Endothelial cell of umbilical vein (primary cell): ENCODE measurements at regions not wholly inside any gene's neighbourhood (a gene's known extent, or its start where the extent isn't known, plus 50 kb on each side); places are given as distances from the start of the nearest gene placed in this dataset.

Experiments used
- BruUV-seq: library from RNA; stranded (reverse); fragments of 400-500 nt; replicated peaks from 2 replicates; lab custom pipeline; 2021; lab: Mats Ljungman, UMichigan
- CTCF ChIA-PET: fragments of 300-600, 350-600 bp; sonication (Branson Sonifier 250); formaldehyde crosslinking; loops from one replicate; lab custom pipeline; 2021; ENCODE audit warnings: antibody characterized with exemption, inconsistent platforms; lab: Charles Lee
- POLR2A ChIA-PET: fragments of 300-600, 350-600 bp; sonication (Branson Sonifier 250); formaldehyde crosslinking; loops from one replicate; lab custom pipeline; 2021; ENCODE audit warnings: antibody characterized with exemption, inconsistent platforms; lab: Charles Lee
- DNase-seq: peaks from one replicate; pipeline ENCODE4 v3.0.0-alpha.2; 2011; ENCODE audit warnings: low read depth, low spot score
- FAIRE-seq: peaks from 2 replicates; lab custom pipeline; 2011; peaks lifted over from hg19 to GRCh38; lab: Jason Lieb, UNC
- H2AFZ ChIP-seq: 2 replicates; pipeline ENCODE4 v1.6.0; 2012; ENCODE audit warnings: low read depth, low read length, control low read depth, inconsistent platforms
- H3K27ac ChIP-seq: 2 replicates; pipeline ENCODE4 v1.5.1; 2011; ENCODE audit warnings: low read depth, mild to moderate bottlenecking, control low read depth, low read length, moderate library complexity; ENCODE audit not compliant: insufficient read depth
- H3K27me3 ChIP-seq, 2 experiments: 2 replicates each; pipeline versions ENCODE4 v1.6.0 to v1.6.1; 2011; ENCODE audit warnings: low read length in 2 of 2, mixed read lengths in 1 of 2; ENCODE audit not compliant: control insufficient read depth in 2 of 2, insufficient read depth in 2 of 2
- H3K36me3 ChIP-seq, 2 experiments: 2 replicates in 1 of 2; 3 replicates in 1 of 2; pipeline ENCODE4 v1.5.1; 2011; ENCODE audit warnings: low read length in 2 of 2, mild to moderate bottlenecking in 1 of 2, moderate library complexity in 1 of 2; ENCODE audit not compliant: control insufficient read depth in 2 of 2, insufficient read depth in 2 of 2; ENCODE audit errors: extremely low read depth in 1 of 2
- H3K4me1 ChIP-seq: 3 replicates; pipeline ENCODE4 v1.5.1; 2011; ENCODE audit warnings: mild to moderate bottlenecking, low read length; ENCODE audit not compliant: control insufficient read depth, insufficient read depth; ENCODE audit errors: extremely low read depth
- H3K4me2 ChIP-seq: 2 replicates; pipeline ENCODE4 v1.6.1; 2011; ENCODE audit warnings: low read length, control low read depth, mixed read lengths; ENCODE audit not compliant: insufficient read depth
- H3K4me3 ChIP-seq, 3 experiments: fragments of 200-600 bp in 1 of 3; sonication (generic), shearing (Covaris generic) in 1 of 3; replicated peaks in 1 of 3; 2 replicates each; pipeline ENCODE4 v1.5.1; 2011 to 2016; ENCODE audit warnings: control low read depth in 3 of 3, low read length in 3 of 3, mild to moderate bottlenecking in 2 of 3, inconsistent platforms in 1 of 3, low read depth in 1 of 3, moderate library complexity in 1 of 3; ENCODE audit not compliant: insufficient read depth in 1 of 3
- H3K79me2 ChIP-seq: 2 replicates; pipeline ENCODE4 v1.6.0; 2012; ENCODE audit warnings: low read length, inconsistent platforms; ENCODE audit not compliant: control insufficient read depth, insufficient read depth
- H3K9ac ChIP-seq: replicated peaks from 2 replicates; pipeline ENCODE3; 2011; ENCODE audit warnings: low read length, control low read depth; ENCODE audit not compliant: insufficient read depth; ENCODE audit errors: extremely low read depth
- H3K9me1 ChIP-seq: replicated peaks from 3 replicates; pipeline ENCODE4 v1.6.0; 2011; ENCODE audit warnings: mild to moderate bottlenecking, low read length; ENCODE audit not compliant: control insufficient read depth, insufficient read depth; ENCODE audit errors: extremely low read depth
- H3K9me3 ChIP-seq: replicated peaks from 2 replicates; pipeline ENCODE4 v1.5.1; 2012; ENCODE audit warnings: low read length, inconsistent platforms; ENCODE audit not compliant: control insufficient read depth, insufficient read depth
- H4K20me1 ChIP-seq: replicated peaks from 2 replicates; pipeline ENCODE3; 2011; ENCODE audit warnings: mild to moderate bottlenecking, low read length; ENCODE audit not compliant: control insufficient read depth, insufficient read depth; ENCODE audit errors: extremely low read depth
- CTCF ChIP-seq, 2 donors: IDR thresholded peaks; 1 replicate in 1 of 2; 2 replicates in 1 of 2; pipeline ENCODE4 v1.5.1; 2011; ENCODE audit warnings: low read length in 2 of 2, mild to moderate bottlenecking in 2 of 2, moderate library complexity in 2 of 2, control low read depth in 1 of 2, inconsistent platforms in 1 of 2, low read depth in 1 of 2; ENCODE audit not compliant: insufficient read depth in 1 of 2; ENCODE audit errors: extremely low read depth in 1 of 2
- EZH2 ChIP-seq: IDR thresholded peaks from 2 replicates; pipeline ENCODE4 v1.6.1; 2012; ENCODE audit warnings: borderline replicate concordance, low read depth, mild to moderate bottlenecking, moderate library complexity, low read length, inconsistent platforms; ENCODE audit not compliant: severe bottlenecking
- FOS ChIP-seq: IDR thresholded peaks from 2 replicates; pipeline ENCODE4 v1.6.1; 2011; ENCODE audit warnings: mild to moderate bottlenecking, low read length, moderate library complexity, borderline replicate concordance; ENCODE audit not compliant: insufficient read depth
- GATA2 ChIP-seq: IDR thresholded peaks from 2 replicates; pipeline ENCODE4 v1.7.0; 2011; ENCODE audit warnings: low read depth, mild to moderate bottlenecking, moderate library complexity, mixed read lengths, low read length; ENCODE audit not compliant: insufficient read length, insufficient read depth
- JUN ChIP-seq: IDR thresholded peaks from 2 replicates; pipeline ENCODE4 v1.6.1; 2011; ENCODE audit warnings: borderline replicate concordance, low read depth; ENCODE audit not compliant: insufficient read length, insufficient read depth
- MYC ChIP-seq: IDR thresholded peaks from one replicate; pipeline ENCODE4 v1.6.1; 2011; ENCODE audit warnings: mild to moderate bottlenecking, low read depth, low read length
- POLR2A ChIP-seq: IDR thresholded peaks from 2 replicates; pipeline ENCODE4 v1.6.1; 2012; ENCODE audit warnings: low read depth, mild to moderate bottlenecking, control low read depth, low read length
- POLR2AphosphoS5 ChIP-seq: IDR thresholded peaks from 2 replicates; pipeline ENCODE4 v1.6.1; 2012; ENCODE audit warnings: low read depth, mild to moderate bottlenecking, control low read depth, low read length, moderate library complexity; ENCODE audit not compliant: insufficient read depth
- dilution Hi-C: fragments of 300-500 bp; cut with MboI; formaldehyde crosslinking; loops from one replicate; pipeline ENCODE4 v1.15.0; 2019; ENCODE audit warnings: low sequenced_read_pairs; ENCODE audit not compliant: extremely low pct_ligation_motif_present
- intact Hi-C: fragments of 100-400 bp; cut with micrococcal nuclease; formaldehyde crosslinking; loops from one replicate; pipeline ENCODE4 v1.10.0; 2022
- TF ChIP-seq, protein P1 (sequence below): IDR thresholded peaks from 2 replicates; pipeline ENCODE4 v1.6.1; 2011; ENCODE audit not compliant: insufficient read depth, insufficient read length

DNA sequence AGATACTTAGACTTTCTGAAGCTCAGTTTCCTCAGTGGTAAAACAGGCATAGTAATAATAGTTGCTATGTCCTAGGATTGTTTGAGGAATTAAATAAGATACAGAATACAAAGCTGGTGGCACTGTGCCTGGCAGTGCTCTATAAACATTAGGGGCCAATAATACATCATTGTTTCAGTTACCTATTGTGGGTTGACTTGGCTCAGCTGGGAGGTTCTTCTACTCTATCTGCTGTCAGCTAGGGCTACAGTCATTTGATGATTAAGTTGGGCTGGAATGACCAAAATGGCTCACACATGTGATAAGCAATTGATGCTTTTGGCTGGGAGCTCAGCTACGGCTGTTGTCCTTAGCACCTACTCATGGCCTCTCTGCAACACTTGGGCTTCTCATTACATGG lies 121.2 kb upstream of the USP9X start:
- Histone ChIP-seq H3K27me3 (no peaks in the 10 kb centered on the region), H2AFZ (no peak overlapping the region), H3K4me2 (no peak overlapping the region), H3K9me1 (no peaks in the 10 kb centered on the region), H3K9me3 (no peaks in the 10 kb centered on the region), H4K20me1 (no peaks in the 10 kb centered on the region), H3K27ac (no peak overlapping the region), H3K36me3 (no peaks in the 10 kb centered on the region), H3K79me2 (no peaks in the 10 kb centered on the region), H3K4me1 (no peaks in the 10 kb centered on the region), H3K4me3 (no peak overlapping the region), H3K9ac (no peak overlapping the region)
- TF ChIP-seq JUN, result no peak
- TF ChIP-seq FOS, result no peak
- no peak for TF ChIP-seq POLR2AphosphoS5
- TF ChIP-seq POLR2A, result no peak
- TF ChIP-seq, protein P1, sequence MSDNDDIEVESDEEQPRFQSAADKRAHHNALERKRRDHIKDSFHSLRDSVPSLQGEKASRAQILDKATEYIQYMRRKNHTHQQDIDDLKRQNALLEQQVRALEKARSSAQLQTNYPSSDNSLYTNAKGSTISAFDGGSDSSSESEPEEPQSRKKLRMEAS, result no peak
- TF ChIP-seq GATA2, result no peak
- TF ChIP-seq EZH2, result no peak
- TF ChIP-seq MYC, result no peak
- TF ChIP-seq CTCF (IDR thresholded peaks at IDR 0.05; ENCODE audit: extremely low read depth in 1 of 2, insufficient read depth in 1 of 2, low read depth in 1 of 2, low read length in 2 of 2), result no peak
- no TSS peak for BruUV-seq
- ChIA-PET CTCF (no interaction called here), POLR2A (no interaction called here)
- no peak for DNase-seq
- intact Hi-C loops (no loop called here), dilution Hi-C loops (no loop called here)
- no peak for FAIRE-seq
